ENCODE measurements at regions not wholly inside any gene's neighbourhood (a gene's known extent, or its start where the extent isn't known, plus 50 kb on each side); places are given as distances from the start of the nearest gene placed in this dataset.
A peak's percentile ranks its signal among the peaks of the same experiment; 100 is the strongest.
"Not testable (repeated sequence)": the region's sequence is repeated elsewhere in the genome, so short reads cannot be mapped to it uniquely, and the experiment has no call there.

GRCh38 chr14:105745433-105746123 lies 219.2 kb downstream of the TMEM121 start:
- DNase-seq (ENCODE audit: low spot score in 2 of 2) = peak in 1 of 2 donors; percentile 57
- H3K4me3 ChIP-seq = no peak overlapping the region
- 52% methylated on average over 6 of the region's 6 CpGs for WGBS

GRCh38 chr14:105746124-105746514 lies 219.7 kb downstream of the TMEM121 start:
- Histone ChIP-seq H3K36me3 (no peaks in the 10 kb centered on the region), H3K27ac (no peak overlapping the region), H3K4me1 (no peaks in the 10 kb centered on the region), H3K27me3 (peaks cover 6% of the 10 kb centered on the region), H3K9me3 (no peaks in the 10 kb centered on the region), H3K4me3 (no peak overlapping the region)
- TF ChIP-seq POLR2A (IDR thresholded peaks at IDR 0.05) (no peak), CTCF (IDR thresholded peaks at IDR 0.05) (no peak), POLR2AphosphoS5 (IDR thresholded peaks at IDR 0.05) (no peak), EP300 (IDR thresholded peaks at IDR 0.05) (no peak)
- DNase-seq (ENCODE audit: low spot score in 2 of 2) = peak in 1 of 2 donors; percentile 45
- 70% methylated on average over 4 of the region's 5 CpGs for WGBS

More at GRCh38 chr14:105745433-105746123, 219.2 kb downstream of the TMEM121 start:
- Histone ChIP-seq H3K36me3 (no peaks in the 10 kb centered on the region), H3K9me3 (no peaks in the 10 kb centered on the region), H3K4me1 (no peaks in the 10 kb centered on the region), H3K27me3 (peaks cover 6% of the 10 kb centered on the region), H3K27ac (no peak overlapping the region)
- TF ChIP-seq POLR2A (IDR thresholded peaks at IDR 0.05) (no peak), CTCF (IDR thresholded peaks at IDR 0.05) (no peak), POLR2AphosphoS5 (IDR thresholded peaks at IDR 0.05) (no peak), EP300 (IDR thresholded peaks at IDR 0.05) (no peak)

GRCh38 chr14:105746800-105747502 lies 220.6 kb downstream of the TMEM121 start:
- H3K4me3 ChIP-seq; H3K4me1 ChIP-seq; H3K27ac ChIP-seq; H3K9me3 ChIP-seq; DNase-seq (ENCODE audit: low spot score in 2 of 2); H3K36me3 ChIP-seq; H3K27me3 ChIP-seq: not testable (repeated sequence)
- WGBS = 73% methylated on average over 16 of the region's 16 CpGs

GRCh38 chr14:105747503-105748203 lies 221.3 kb downstream of the TMEM121 start:
- peak in 1 of 2 donors; percentile 74 for DNase-seq (ENCODE audit: low spot score in 2 of 2)
- H3K9me3 ChIP-seq, H3K36me3 ChIP-seq, H3K27me3 ChIP-seq, H3K27ac ChIP-seq, H3K4me3 ChIP-seq, H3K4me1 ChIP-seq: not testable (repeated sequence)
- WGBS = 74% methylated on average over 23 of the region's 31 CpGs

GRCh38 chr14:105748204-105748578 lies 221.8 kb downstream of the TMEM121 start:
- DNase-seq (ENCODE audit: low spot score in 2 of 2) = peak in 1 of 2 donors; percentile 49
- Histone ChIP-seq H3K4me3 (no peak overlapping the region), H3K9me3 (no peaks in the 10 kb centered on the region), H3K27ac (no peak overlapping the region), H3K36me3 (no peaks in the 10 kb centered on the region), H3K4me1 (no peaks in the 10 kb centered on the region), H3K27me3 (peaks cover 6% of the 10 kb centered on the region)
- no peak for TF ChIP-seq EP300 (IDR thresholded peaks at IDR 0.05)
- no peak for TF ChIP-seq POLR2A (IDR thresholded peaks at IDR 0.05)
- TF ChIP-seq CTCF (IDR thresholded peaks at IDR 0.05) = no peak
- no peak for TF ChIP-seq POLR2AphosphoS5 (IDR thresholded peaks at IDR 0.05)
- WGBS = no CpG with 5 or more reads among the region's 5 CpGs

GRCh38 chr14:105748710-105749109 lies 222.3 kb downstream of the TMEM121 start:
- DNase-seq (ENCODE audit: low spot score in 2 of 2); H3K36me3 ChIP-seq: not testable (repeated sequence)

GRCh38 chr14:105749870-105750541 lies 223.6 kb downstream of the TMEM121 start:
- not testable (repeated sequence) for H3K27me3 ChIP-seq; DNase-seq (ENCODE audit: low spot score in 2 of 2); H3K9me3 ChIP-seq; H3K27ac ChIP-seq; H3K4me3 ChIP-seq; H3K36me3 ChIP-seq; H3K4me1 ChIP-seq
- 85% methylated on average over 5 of the region's 19 CpGs for WGBS

More at GRCh38 chr14:105748710-105749109, 222.3 kb downstream of the TMEM121 start:
- 71% methylated on average over 6 of the region's 6 CpGs for WGBS
- not testable (repeated sequence) for H3K27me3 ChIP-seq, H3K27ac ChIP-seq, H3K4me3 ChIP-seq, H3K4me1 ChIP-seq, H3K9me3 ChIP-seq

GRCh38 chr14:105751291-105751751 lies 224.9 kb downstream of the TMEM121 start:
- not testable (repeated sequence) for H3K4me1 ChIP-seq, H3K36me3 ChIP-seq, H3K27me3 ChIP-seq, H3K4me3 ChIP-seq, H3K27ac ChIP-seq, H3K9me3 ChIP-seq
- 90% methylated on average over 6 of the region's 18 CpGs for WGBS
- DNase-seq (ENCODE audit: low spot score in 2 of 2) = peak in 1 of 2 donors; percentile 66

- not testable (repeated sequence) for H3K4me3 ChIP-seq, H3K36me3 ChIP-seq
- WGBS = no CpG with 5 or more reads among the region's 7 CpGs
Measured at GRCh38 chr14:105752420-105752819, 226.0 kb downstream of the TMEM121 start.

More at GRCh38 chr14:105752420-105752819, 226.0 kb downstream of the TMEM121 start:
- H3K4me1 ChIP-seq, H3K27me3 ChIP-seq, H3K9me3 ChIP-seq, H3K27ac ChIP-seq: not testable (repeated sequence)
- peak in 1 of 2 donors; percentile 38 for DNase-seq (ENCODE audit: low spot score in 2 of 2)
